Body of pancreas (tissue), 4 donors: ENCODE measurements at regions not wholly inside any gene's neighbourhood (a gene's known extent, or its start where the extent isn't known, plus 50 kb on each side); places are given as distances from the start of the nearest gene placed in this dataset.

Source experiments
- POLR2A ChIP-seq, 3 donors: fragments of 450-650 bp; IDR thresholded peaks; one replicate each; pipeline ENCODE4 v1.6.1; 2016; ENCODE audit warnings: antibody characterized with exemption in 3 of 3, mild to moderate bottlenecking in 2 of 3
- TF ChIP-seq, protein P1 (sequence below), 7 experiments: fragments of 450-650 bp in 4 of 7; fragments of 200-600 bp in 3 of 7; sonication (generic) in 3 of 7; IDR thresholded peaks; one replicate each; pipeline ENCODE4 v1.5.1; 2016 to 2019; ENCODE audit warnings: antibody characterized with exemption in 7 of 7

DNA sequence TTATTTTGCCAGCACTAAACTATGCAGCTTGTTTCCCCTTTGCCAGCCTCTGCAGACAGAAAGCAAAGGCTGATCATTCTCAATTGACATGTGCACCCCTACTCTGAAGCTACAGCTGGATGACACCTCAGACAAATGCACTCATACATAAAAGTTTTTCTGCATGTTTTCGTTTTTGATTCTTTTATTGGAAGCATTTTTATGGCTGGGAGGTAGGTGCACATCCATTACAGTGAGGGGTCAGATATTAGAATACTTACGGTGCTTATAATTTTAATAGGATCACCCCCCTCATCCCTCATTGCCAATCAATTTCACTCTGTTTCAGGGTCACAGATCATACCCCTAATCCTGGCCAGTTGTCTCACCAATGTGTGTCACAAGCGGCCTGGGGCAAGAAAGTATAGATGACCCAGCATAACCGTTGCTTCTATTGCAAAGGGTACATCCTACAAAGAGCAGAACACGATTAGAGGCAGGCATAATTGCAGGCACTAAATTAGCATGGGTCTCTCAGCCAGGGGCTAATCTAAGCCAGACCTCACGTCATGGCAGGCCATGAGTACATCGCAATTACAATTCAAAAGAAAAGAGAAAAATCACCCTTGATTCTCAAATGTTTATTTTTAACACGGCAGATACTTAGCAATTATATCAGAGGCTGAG is 89.5 kb upstream of the SOX9 start:
- TF ChIP-seq POLR2A (IDR thresholded peaks at IDR 0.05), result no peak
- TF ChIP-seq, protein P1, sequence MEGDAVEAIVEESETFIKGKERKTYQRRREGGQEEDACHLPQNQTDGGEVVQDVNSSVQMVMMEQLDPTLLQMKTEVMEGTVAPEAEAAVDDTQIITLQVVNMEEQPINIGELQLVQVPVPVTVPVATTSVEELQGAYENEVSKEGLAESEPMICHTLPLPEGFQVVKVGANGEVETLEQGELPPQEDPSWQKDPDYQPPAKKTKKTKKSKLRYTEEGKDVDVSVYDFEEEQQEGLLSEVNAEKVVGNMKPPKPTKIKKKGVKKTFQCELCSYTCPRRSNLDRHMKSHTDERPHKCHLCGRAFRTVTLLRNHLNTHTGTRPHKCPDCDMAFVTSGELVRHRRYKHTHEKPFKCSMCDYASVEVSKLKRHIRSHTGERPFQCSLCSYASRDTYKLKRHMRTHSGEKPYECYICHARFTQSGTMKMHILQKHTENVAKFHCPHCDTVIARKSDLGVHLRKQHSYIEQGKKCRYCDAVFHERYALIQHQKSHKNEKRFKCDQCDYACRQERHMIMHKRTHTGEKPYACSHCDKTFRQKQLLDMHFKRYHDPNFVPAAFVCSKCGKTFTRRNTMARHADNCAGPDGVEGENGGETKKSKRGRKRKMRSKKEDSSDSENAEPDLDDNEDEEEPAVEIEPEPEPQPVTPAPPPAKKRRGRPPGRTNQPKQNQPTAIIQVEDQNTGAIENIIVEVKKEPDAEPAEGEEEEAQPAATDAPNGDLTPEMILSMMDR (IDR thresholded peaks at IDR 0.05), result no peak
